CD4-positive, alpha-beta T cell treated with Interleukin-2 at 100 ng/mL for 4 hours (primary cell): ENCODE measurements at regions not wholly inside any gene's neighbourhood (a gene's known extent, or its start where the extent isn't known, plus 50 kb on each side); places are given as distances from the start of the nearest gene placed in this dataset.

ENCODE experiments used
- DNase-seq: peaks from one replicate; pipeline ENCODE4 v3.0.0-alpha.2; 2020; ENCODE audit warnings: low spot score

DNA sequence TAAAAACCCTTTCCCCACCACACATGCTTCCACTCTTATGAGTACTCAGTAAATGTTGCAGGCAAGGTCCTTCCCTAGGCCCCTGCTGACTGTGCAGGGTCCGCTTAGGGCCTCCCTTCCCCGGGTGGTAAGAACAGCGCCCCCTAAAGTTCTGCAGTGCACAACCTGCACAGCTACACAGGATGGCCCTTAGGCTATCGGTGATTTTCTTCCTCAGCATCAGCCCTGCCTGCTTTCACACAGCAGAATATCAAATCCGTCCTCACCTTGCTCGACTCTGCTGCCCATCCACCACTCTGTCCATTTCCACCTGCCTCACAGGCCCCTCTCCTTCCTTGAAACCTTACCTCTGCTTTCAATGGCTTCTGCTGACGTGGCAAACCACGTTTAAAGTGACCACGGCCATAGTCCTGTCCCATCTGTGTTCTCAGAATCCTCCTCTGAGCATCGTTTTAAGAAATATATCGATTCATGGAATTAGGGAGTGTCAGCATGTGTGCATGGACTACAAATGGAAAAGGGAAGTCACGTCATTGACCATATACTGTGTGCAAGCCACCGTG is 51.4 kb upstream of the TMEM132E start:
- no peak for DNase-seq

DNA sequence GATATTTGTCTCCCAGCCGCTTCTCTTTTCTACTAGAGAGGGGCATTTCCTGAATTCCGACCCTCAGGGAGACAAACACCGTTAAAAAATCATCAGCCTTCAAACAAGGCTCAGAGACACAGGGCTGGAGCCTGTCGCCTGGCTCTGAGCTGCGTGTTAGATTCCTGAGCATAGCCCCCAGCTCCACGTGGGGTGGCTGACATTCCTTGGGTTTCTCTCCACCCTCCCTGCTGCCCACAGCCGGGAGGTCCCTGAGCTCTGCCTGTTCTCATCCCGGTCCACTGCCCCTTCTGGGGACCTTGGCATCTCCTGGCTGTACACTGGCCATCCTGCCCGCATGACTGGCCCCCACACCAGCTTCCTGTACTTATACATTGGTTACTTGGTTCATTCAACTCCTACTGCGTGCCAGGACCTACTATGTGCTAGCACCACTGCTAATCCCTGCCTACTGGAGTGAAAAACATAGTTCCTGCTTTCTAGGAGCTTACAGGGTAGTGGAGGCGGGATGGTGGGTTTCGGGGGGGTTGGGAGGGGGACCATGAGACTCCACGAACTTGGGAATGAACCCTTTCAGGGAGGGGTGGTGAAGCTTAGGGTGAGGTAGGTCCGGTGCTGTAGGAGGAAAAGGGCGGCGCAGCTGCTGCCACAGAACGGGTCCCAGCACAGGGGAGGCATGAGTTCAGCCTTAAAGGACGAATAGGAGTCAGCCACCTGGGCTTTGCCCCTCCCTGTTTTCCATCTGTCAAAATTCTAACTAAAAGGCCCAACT is 52.1 kb upstream of the TMEM132E start:
- DNase-seq, result no peak

DNA sequence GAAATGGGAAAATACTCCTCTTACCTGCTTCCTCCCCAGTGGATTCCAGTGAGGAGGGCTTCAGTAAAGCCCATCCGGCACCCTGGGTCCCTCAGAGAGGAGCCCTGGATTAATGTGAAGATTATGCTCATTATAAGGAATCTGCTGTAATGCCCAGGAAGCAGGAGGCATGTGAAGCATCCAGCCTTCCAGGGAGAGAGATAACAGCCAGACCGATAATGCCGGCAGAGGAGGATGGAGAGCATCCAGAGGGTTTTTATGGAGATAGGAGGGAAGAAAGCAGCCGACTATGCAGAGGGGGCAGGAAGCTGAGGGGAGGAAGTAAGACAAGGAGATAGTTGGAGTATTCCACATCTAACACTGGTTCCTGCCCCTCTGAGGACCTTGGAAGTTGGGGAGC is 53.7 kb upstream of the TMEM132E start:
- no peak for DNase-seq

DNA sequence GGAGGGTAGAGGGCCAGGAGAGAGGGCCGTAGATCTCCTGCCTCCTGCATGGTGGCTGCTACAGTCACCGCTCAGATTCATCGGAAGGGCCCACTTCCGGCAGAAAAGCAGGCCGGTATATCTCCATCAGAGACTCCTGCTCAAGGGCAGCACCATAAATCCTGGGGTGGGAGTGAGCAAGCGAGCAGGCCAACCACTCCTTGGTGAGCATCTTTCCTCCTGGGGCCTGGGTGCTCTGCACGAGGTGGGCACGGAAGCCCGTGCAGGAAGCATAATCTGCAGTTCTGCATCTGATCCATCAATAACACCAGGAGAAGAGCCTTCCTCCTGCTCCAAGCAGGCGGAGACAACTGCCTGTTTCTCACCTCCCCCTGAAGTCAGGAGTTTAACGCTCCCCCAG is 57.4 kb upstream of the TMEM132E start:
- DNase-seq, result no peak

DNA sequence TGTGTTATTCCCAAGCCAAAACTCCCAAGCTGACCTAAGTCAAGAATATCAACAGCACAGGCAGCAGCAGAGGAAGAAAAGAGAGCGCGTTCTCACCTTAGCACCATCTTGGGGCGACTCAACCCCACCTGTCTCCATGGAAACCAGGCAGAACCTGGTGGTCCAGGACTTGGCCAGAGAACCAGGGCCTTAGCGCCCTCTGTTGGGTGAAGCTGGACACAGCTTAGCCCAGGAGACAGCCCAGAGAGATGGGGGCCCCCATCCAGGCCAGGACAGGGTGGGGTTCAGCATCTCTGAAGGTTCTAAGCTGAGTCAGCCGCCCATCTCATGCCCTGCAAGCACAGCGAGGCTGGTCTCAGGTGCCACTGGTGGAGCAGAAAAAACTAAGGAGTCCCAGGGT is 60.1 kb upstream of the TMEM132E start:
- no peak for DNase-seq

DNA sequence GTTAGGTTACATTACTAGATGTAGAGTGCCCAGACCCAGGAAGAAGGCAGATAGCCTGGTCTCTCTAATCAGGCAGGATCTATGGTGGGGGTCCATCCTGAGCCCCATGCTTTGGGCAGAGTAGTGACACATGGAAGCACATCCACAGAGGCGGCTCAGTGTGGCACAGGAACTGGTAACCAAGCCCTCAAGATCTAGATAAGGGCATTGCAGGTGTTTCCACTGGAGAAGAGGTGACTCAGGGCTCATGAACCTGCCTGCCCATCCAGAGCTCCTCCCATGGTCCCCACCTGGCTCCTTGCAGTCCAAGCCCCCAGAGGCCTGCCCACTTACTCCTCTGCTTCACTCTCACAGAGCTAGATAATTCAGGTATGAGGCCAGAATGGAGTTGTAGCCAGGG is 62.0 kb upstream of the TMEM132E start:
- DNase-seq, result no peak

DNA sequence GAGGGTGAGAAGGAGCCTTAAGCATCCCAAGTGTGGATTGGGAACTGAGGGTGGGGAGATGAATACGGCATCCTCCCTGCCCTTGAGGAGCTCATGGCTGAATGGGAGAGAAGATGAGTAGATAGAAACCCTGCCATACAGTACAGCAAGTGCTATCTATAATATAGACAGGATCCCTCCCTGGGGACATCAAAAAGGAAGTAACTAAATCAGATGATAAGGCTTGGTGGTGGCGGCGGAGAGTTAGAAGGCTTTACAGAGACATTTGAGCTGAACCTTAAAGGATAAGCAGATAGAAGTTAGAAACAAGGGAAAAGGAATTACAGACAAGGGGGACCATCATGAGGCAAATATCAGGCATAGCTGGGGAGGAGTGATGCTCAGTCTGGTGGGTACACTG is 67.5 kb upstream of the TMEM132E start:
- no peak for DNase-seq

DNA sequence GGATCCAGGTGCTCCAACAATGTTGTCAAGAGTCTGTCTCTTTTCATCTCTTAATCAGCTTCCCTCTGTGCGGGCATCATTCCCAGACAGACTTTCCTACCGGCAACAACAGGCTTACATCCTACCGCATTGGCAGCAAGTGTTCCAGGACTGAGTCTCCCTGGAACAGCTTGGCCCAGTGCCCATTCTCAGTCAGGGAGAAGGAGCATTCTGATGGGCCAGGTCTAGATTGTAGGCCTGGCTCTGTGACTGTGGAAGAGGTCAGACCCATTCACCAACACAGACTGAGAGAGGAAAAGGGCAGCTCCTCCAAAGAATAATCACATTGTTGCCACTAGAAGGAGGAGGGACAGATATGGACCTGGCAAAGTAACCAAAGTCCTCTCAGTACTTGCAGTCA is 68.1 kb upstream of the TMEM132E start:
- DNase-seq, result no peak

DNA sequence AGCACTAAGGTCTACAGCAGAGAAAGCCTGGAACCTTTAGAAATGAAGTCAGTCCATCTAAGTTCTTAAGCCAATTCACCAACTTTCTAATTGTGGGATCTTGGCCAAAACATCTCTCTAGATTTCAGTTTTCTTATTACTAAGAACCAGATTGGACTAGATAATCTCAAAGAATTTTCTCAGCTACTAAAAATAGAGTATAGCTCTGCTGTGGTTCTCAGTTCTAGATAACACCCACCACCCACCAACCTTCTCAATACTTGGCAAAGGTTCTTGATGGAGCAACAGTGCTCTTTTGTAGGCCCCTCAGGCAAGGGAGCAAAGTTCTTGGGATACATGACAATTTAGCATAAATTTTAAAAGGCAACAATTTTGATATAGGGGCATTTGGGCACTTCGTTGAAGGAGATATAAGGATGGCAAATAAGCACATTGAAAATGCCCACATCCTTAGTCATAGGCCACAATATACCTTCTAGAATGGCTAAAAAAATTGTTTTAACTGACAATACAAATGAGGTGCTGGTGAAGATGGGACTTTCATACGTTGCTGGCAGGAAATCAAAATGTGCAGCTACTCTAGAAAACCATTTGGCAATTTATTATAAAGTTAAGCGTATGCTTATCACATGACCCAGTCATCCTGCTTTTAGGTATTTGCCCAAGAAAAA is 74.4 kb upstream of the TMEM132E start:
- no peak for DNase-seq

DNA sequence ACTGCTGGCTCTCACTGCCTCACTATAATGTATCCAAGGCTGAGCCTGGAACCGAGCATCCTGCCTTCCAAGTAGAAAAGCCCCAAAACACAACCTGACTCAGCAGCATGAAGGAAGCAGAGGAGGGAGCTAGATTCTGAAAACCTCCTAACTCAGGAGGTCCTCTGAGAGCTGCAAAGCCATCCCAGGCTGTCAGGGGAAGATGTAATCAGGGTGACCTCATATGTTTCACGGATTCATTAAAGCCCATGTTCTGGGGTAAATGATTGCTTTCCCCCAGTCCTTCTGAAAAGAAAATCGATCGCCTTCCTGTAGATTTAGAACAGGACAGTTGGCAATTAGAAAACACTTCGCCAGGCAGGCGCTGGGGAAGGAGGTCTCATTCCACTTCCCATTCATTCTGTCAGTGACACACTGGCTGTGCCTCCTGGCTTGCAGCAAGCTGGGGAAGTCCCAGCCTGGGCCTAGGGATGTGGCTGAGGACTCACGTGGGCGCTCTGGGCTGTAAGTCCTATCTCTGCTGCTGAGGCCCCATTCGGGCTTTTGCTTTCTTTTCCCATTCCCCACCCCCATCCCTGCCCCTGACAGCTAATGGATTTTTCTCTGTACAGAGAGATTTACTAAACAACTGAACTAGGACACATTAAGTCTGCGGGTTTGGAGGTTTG is 75.7 kb upstream of the TMEM132E start:
- DNase-seq, result no peak

DNA sequence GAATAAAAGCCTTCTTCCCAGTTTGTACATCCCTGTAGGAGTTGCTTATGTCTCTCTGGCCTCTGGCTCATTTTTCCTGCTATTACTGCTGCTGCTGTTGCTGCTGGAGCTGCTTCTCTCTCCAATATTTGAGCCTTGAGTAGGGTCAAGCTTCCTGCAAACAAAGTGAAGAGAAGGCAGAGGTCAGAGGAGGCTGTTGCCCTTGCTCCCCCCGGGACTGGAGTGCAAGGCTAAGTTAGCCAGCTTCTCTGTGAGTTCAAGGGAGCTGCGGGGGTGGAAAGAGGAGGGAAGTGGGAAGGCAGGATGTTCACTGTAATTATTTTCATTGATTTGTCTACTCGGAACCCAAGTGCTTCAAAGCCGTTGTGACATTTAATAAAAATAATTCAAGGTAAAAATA is 77.0 kb upstream of the TMEM132E start:
- no peak for DNase-seq

DNA sequence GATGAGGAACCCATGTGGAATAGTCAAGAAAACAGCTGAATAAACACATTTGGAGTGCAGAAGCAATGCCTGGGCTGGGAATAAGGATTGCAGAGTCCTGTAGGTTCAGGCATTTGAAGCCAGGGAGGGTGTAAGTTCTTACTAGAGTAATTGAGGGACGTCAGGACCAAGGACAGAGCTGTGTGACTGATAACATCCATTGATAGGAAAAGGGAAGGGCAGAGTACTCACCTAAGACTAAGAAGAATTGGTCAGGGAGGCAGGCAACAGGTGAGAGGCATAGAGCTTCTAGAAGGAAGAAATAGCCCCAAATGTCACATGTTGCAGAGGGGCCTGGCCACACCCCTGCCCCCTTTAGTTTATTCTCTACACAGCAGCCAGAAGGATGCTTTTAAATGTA is 79.8 kb upstream of the TMEM132E start:
- DNase-seq, result no peak

DNA sequence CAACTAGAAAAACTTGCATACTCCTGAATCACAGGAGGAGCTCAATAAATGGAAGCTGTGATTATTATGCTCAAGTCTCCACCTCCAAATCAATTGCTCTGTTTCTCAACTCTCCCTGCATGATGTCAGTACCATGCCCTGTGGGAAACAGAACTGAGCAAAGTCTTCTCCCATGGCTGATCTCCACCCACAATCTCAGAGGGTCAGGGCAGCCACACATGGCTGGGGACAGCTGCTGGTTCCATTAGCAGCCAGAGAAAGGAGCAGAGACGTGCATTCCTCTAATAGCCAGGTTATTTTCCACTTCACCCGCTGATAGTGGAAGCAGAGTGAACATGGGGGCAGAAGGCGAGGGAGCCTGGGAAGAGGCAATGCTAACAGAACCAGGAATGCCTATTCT is 85.5 kb upstream of the TMEM132E start:
- DNase-seq, result no peak

DNA sequence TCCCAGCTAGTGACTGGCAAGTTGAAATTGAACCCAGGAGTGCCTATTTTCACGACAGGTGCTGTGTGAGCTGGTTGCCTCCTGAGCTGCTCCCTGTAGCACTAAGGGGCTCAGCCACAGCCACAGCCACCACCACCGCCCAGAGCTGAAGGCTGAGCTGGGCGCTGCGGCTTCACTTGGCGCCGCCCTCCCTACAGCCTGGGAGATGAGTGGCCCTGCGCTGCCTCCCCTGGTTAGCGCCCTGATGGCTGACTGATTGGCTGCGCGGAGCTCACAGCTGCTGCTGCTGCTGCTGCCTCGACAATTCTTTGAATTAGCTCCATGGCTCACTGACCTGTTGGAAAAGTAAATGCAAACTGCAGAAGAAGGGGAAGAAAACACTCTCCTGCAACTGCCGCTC is 91.8 kb upstream of the TMEM132E start:
- no peak for DNase-seq

DNA sequence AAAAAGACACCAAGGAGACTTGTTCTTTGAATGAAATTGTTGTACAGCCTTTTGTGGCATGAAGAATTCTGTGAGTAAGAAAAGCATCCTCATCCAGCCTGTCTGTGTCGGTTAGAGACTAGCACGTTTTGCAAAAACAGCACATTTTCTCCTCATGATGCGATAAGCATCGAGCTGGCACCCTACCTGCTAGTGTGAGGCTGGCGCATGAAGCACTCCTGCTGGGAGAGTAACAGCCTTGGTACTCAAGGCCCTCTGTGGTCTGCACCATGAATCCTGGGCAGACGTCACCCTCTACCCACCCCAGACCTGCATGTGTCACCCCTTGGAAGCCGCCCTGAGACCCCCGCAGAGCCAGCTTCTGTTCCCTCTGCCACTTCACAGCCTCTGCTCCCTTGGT is 92.6 kb upstream of the TMEM132E start:
- DNase-seq, result no peak

DNA sequence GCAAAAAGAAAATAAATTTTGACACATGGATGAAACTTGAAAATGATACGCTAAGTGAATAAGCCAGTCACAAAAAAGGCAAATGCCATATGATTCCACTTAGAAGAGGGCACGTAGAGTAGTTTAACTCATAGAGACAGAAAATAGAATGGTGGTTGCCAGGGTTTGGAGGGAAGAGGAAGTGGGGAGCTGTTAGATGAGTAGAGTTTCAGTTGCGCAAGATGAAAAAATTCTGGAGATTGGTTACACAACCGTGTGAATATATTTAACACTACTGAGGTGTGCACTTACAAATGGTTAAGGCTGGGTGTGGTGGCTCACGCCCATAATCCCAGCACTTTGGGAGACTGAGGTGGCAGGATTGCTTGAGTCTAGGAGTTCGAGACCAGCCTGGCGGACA is 93.4 kb upstream of the TMEM132E start:
- DNase-seq, result no peak

DNA sequence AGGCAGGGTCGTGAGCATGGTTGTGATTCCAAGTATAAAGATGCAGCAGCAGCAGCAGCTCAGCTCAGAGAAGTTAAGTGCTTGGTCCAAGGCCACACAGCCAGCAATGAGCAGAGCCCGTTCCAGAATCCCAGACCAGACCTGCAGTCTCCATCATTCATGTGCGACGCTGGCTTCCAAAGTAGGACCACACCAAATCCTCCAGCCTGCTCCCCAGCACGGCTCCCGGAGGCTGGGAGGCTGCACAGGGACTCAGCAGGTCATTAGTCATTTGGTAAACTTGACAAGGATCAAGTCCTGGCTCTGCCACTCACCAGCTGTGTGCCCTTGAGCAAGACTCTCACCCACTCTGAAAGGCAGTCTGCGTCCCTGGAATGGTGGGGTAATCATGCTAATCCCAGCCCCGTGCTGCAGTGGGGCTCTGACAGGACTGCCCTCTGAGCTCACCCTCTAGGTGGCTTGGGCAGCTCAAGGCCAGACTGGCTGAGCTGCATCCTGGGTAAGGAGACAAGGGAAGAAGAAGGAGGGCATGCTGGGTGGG is 95.1 kb upstream of the TMEM132E start:
- DNase-seq, result no peak

DNA sequence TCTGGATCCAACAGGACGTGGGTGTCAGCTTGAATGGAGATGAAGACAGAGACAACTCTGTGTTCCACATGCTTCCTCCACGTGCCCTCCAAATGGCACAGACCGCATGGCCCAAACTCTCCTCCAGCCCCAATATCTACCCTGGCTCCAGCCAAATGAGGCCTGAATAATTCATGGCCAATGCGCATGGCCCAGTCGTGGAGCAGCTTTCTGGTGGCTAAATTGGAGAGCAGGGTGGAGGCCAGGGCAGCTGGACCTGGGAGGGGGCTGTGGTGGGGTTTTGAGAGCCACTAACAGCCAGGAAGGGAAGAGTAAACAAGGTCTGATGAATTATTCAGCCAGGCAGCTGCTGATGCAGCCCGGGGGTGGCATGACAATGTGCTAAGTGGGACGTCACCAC is 96.7 kb upstream of the TMEM132E start:
- no peak for DNase-seq

DNA sequence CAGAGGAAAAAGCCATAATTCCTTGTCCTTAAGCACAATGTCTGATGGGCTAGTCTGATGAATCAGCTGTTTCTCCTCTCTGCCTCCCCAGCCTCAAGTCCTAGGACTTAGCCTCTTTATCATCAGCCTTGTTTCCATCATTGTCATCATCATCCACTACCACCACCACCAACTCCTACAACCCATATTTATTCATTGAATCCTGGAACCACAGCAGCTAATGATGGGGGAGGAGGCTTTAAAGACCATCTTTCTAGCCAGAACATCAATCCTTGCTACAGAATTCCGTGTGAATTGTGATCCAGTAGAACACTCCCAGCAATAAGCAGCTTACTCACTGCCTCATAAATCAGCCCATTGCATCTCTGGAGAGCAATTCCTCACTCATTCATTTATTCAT is 97.6 kb upstream of the TMEM132E start:
- DNase-seq, result no peak

DNA sequence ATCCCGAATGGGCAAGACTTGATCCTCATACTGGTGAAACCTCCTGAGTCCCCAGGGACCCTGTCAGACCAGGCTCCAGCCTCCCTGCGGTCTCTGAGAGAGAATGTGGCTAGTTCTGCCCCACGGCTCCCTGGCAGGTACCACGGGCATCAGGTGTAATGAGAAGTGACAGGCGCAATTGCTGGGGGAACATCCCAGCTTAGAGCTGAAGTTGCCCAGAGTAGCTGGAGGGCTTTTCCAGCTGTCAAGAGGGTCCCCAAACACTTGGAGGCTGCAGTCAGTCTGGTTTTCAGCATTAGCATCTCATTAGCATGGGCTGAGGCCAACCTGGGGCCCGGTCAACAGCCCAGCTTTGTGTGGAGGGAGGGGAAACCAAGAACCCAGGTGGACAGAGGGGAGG is 100.0 kb upstream of the TMEM132E start:
- no peak for DNase-seq

DNA sequence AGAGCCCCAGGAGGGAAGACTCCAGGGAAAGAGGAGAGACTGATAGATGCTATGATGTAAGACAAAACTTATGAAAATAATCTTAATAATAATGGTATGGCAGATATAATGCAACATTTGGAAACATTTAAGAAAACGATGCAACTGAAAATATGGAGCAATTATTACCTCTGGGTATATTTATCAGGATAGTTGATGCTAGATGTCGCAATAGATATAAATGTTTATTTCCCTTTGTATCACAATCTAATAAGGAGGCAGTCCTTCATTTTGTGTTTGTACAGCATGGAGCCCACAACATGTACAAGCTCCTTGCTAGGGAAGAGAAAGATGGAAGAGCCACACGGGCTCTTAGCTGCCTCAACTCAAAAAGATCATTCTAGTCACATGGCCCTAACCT is 101.1 kb upstream of the TMEM132E start:
- DNase-seq, result no peak

DNA sequence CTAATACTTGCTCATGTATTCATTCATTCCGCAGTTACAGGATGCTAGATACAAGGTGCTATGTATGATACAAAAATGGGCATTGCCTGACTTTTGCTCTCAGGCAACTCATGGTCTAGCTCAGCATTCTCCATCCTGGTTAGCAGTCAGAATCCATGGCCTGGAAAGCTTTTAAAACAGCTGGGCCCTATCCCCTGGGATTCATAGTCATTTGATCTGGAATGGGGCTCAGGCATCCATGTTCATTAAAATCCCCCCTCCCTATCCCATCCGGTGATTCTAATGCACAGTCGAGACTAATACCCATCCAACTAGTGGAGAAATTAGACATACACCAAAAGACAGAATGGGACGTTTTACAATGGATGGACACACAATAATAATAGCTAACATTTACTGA is 104.1 kb upstream of the TMEM132E start:
- DNase-seq, result no peak

DNA sequence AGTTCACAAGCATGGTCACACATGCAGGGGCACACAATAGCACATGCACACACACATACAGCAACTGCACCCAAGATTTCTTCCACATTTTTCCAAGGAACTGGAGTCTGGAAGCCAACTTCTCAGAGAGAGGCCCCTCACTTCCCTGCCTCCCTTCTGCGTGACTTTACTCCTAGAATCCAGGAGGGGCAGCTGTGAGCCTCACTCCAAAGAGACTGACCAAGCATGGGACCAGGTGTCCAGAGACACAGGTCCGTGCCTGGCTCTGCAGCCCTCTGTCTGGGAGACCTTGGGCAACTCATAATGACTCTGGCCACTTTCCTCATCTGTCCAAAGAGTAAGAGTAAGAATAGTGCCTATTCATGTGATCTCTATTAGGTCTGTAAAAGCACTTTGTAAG is 104.7 kb upstream of the TMEM132E start:
- no peak for DNase-seq
